ENCODE measurements at regions not wholly inside any gene's neighbourhood (a gene's known extent, or its start where the extent isn't known, plus 50 kb on each side); places are given as distances from the start of the nearest gene placed in this dataset.

GRCh38 chr10:117666965-117667364 is 124.4 kb downstream of the EMX2 start:
- ChIA-PET CTCF (no interaction called here), POLR2A (no interaction called here)
- dilution Hi-C loops (cut with MboI; ENCODE audit: extremely low pct_ligation_motif_present, low sequenced_read_pairs) (no loop called here), intact Hi-C loops (cut with micrococcal nuclease) (no loop called here)
- no peaks in the 10 kb centered on the region for H3K9me1 ChIP-seq (replicated peaks; ENCODE audit: control insufficient read depth, extremely low read depth, insufficient read depth, low read length)
- FAIRE-seq = no peak
- H2AFZ ChIP-seq (ENCODE audit: low read depth, low read length) = no peak overlapping the region
- H3K27me3 ChIP-seq (ENCODE audit: control insufficient read depth in 2 of 2, insufficient read depth in 2 of 2, low read length in 2 of 2) = no peaks in the 10 kb centered on the region
- no peaks in the 10 kb centered on the region for H3K79me2 ChIP-seq (ENCODE audit: control insufficient read depth, insufficient read depth, low read length)
- no peaks in the 10 kb centered on the region for H3K4me1 ChIP-seq (ENCODE audit: control insufficient read depth, extremely low read depth, insufficient read depth, low read length)
- no peak for DNase-seq (ENCODE audit: low read depth, low spot score)
- H3K9ac ChIP-seq (replicated peaks; ENCODE audit: extremely low read depth, insufficient read depth, low read length) = no peak overlapping the region
- TF ChIP-seq POLR2AphosphoS5 (IDR thresholded peaks at IDR 0.05; ENCODE audit: insufficient read depth, low read depth, low read length) (no peak), MYC (IDR thresholded peaks at IDR 0.05; ENCODE audit: low read depth, low read length) (no peak), GATA2 (IDR thresholded peaks at IDR 0.05; ENCODE audit: insufficient read depth, insufficient read length, low read depth, low read length) (no peak), POLR2A (IDR thresholded peaks at IDR 0.05; ENCODE audit: low read depth, low read length) (no peak), FOS (IDR thresholded peaks at IDR 0.05; ENCODE audit: borderline replicate concordance, insufficient read depth, low read length) (no peak), CTCF (IDR thresholded peaks at IDR 0.05; ENCODE audit: extremely low read depth in 1 of 2, insufficient read depth in 1 of 2, low read depth in 1 of 2, low read length in 2 of 2) (no peak)
- TF ChIP-seq, protein P1, sequence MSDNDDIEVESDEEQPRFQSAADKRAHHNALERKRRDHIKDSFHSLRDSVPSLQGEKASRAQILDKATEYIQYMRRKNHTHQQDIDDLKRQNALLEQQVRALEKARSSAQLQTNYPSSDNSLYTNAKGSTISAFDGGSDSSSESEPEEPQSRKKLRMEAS (IDR thresholded peaks at IDR 0.05; ENCODE audit: insufficient read depth, insufficient read length) = no peak
- H3K36me3 ChIP-seq (ENCODE audit: control insufficient read depth in 2 of 2, extremely low read depth in 1 of 2, insufficient read depth in 2 of 2, low read length in 2 of 2) = no peaks in the 10 kb centered on the region
- no peak overlapping the region for H3K4me3 ChIP-seq (replicated peaks in 1 of 3; ENCODE audit: insufficient read depth in 1 of 3, low read depth in 1 of 3, low read length in 3 of 3)
- no peaks in the 10 kb centered on the region for H3K9me3 ChIP-seq (replicated peaks; ENCODE audit: control insufficient read depth, insufficient read depth, low read length)
- no peak overlapping the region for H3K4me2 ChIP-seq (ENCODE audit: insufficient read depth, low read length)
- no peak overlapping the region for H3K27ac ChIP-seq (ENCODE audit: insufficient read depth, low read depth, low read length)
- no TSS peak for BruUV-seq (replicated peaks)
- no peaks in the 10 kb centered on the region for H4K20me1 ChIP-seq (replicated peaks; ENCODE audit: control insufficient read depth, extremely low read depth, insufficient read depth, low read length)

DNA sequence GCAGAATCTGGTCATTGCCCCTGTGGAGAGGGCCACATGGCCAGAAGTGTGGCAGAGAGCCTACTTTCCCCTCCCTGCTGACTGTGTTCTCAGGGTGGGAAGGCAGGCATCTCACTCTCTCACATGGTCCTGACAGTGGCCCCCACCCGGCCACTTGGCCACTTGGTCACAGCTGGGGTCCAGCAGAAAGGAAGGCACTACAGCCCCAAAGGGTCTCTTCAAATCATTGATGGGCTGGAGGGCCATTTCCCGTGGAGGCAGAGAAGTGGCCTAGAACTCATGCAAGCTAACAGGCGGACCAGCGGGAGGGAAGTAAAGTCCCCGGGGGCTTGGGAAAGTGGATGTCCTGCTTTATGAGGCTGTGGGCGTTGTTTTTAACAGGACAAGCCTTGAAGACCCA is 125.3 kb downstream of the EMX2 start:
- Histone ChIP-seq H3K4me1 (ENCODE audit: control insufficient read depth, extremely low read depth, insufficient read depth, low read length) (no peaks in the 10 kb centered on the region), H3K4me2 (ENCODE audit: insufficient read depth, low read length) (no peak overlapping the region), H4K20me1 (replicated peaks; ENCODE audit: control insufficient read depth, extremely low read depth, insufficient read depth, low read length) (no peaks in the 10 kb centered on the region), H3K9me1 (replicated peaks; ENCODE audit: control insufficient read depth, extremely low read depth, insufficient read depth, low read length) (no peaks in the 10 kb centered on the region), H3K9me3 (replicated peaks; ENCODE audit: control insufficient read depth, insufficient read depth, low read length) (no peaks in the 10 kb centered on the region), H3K4me3 (replicated peaks in 1 of 3; ENCODE audit: insufficient read depth in 1 of 3, low read depth in 1 of 3, low read length in 3 of 3) (no peak overlapping the region), H3K79me2 (ENCODE audit: control insufficient read depth, insufficient read depth, low read length) (no peaks in the 10 kb centered on the region), H3K27me3 (ENCODE audit: control insufficient read depth in 2 of 2, insufficient read depth in 2 of 2, low read length in 2 of 2) (no peaks in the 10 kb centered on the region), H3K9ac (replicated peaks; ENCODE audit: extremely low read depth, insufficient read depth, low read length) (no peak overlapping the region), H3K27ac (ENCODE audit: insufficient read depth, low read depth, low read length) (no peak overlapping the region), H2AFZ (ENCODE audit: low read depth, low read length) (no peak overlapping the region), H3K36me3 (ENCODE audit: control insufficient read depth in 2 of 2, extremely low read depth in 1 of 2, insufficient read depth in 2 of 2, low read length in 2 of 2) (no peaks in the 10 kb centered on the region)
- ChIA-PET CTCF (no interaction called here), POLR2A (no interaction called here)
- intact Hi-C loops (cut with micrococcal nuclease) = no loop called here
- BruUV-seq (replicated peaks) = no TSS peak
- TF ChIP-seq, protein P1 (IDR thresholded peaks at IDR 0.05; ENCODE audit: insufficient read depth, insufficient read length) = no peak
- no peak for TF ChIP-seq CTCF (IDR thresholded peaks at IDR 0.05; ENCODE audit: extremely low read depth in 1 of 2, insufficient read depth in 1 of 2, low read depth in 1 of 2, low read length in 2 of 2)
- TF ChIP-seq EZH2 (IDR thresholded peaks at IDR 0.05; ENCODE audit: borderline replicate concordance, low read depth, low read length, severe bottlenecking) = no peak
- no peak for TF ChIP-seq POLR2AphosphoS5 (IDR thresholded peaks at IDR 0.05; ENCODE audit: insufficient read depth, low read depth, low read length)
- TF ChIP-seq JUN (IDR thresholded peaks at IDR 0.05; ENCODE audit: borderline replicate concordance, insufficient read depth, insufficient read length, low read depth) = no peak
- no peak for TF ChIP-seq GATA2 (IDR thresholded peaks at IDR 0.05; ENCODE audit: insufficient read depth, insufficient read length, low read depth, low read length)
- TF ChIP-seq POLR2A (IDR thresholded peaks at IDR 0.05; ENCODE audit: low read depth, low read length) = no peak
- no peak for TF ChIP-seq FOS (IDR thresholded peaks at IDR 0.05; ENCODE audit: borderline replicate concordance, insufficient read depth, low read length)
- TF ChIP-seq MYC (IDR thresholded peaks at IDR 0.05; ENCODE audit: low read depth, low read length) = no peak
- dilution Hi-C loops (cut with MboI; ENCODE audit: extremely low pct_ligation_motif_present, low sequenced_read_pairs) = no loop called here
- no peak for FAIRE-seq
- DNase-seq (ENCODE audit: low read depth, low spot score) = no peak

All from endothelial cell of umbilical vein (primary cell).